ENCODE measurements at regions not wholly inside any gene's neighbourhood (a gene's known extent, or its start where the extent isn't known, plus 50 kb on each side); places are given as distances from the start of the nearest gene placed in this dataset.

- TF ChIP-seq POLR2AphosphoS5 (IDR thresholded peaks at IDR 0.05), result no peak
- TF ChIP-seq, protein P1, sequence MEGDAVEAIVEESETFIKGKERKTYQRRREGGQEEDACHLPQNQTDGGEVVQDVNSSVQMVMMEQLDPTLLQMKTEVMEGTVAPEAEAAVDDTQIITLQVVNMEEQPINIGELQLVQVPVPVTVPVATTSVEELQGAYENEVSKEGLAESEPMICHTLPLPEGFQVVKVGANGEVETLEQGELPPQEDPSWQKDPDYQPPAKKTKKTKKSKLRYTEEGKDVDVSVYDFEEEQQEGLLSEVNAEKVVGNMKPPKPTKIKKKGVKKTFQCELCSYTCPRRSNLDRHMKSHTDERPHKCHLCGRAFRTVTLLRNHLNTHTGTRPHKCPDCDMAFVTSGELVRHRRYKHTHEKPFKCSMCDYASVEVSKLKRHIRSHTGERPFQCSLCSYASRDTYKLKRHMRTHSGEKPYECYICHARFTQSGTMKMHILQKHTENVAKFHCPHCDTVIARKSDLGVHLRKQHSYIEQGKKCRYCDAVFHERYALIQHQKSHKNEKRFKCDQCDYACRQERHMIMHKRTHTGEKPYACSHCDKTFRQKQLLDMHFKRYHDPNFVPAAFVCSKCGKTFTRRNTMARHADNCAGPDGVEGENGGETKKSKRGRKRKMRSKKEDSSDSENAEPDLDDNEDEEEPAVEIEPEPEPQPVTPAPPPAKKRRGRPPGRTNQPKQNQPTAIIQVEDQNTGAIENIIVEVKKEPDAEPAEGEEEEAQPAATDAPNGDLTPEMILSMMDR (IDR thresholded peaks at IDR 0.05), result no peak
Measured at GRCh38 chr2:101550555-101550954, 75.6 kb upstream of the RFX8 start.
